Right ventricle myocardium inferior (tissue), 1 donor: ENCODE measurements at regions not wholly inside any gene's neighbourhood (a gene's known extent, or its start where the extent isn't known, plus 50 kb on each side); places are given as distances from the start of the nearest gene placed in this dataset.
A peak's percentile ranks its signal among the peaks of the same experiment; 100 is the strongest.

Experiments
- ATAC-seq: fragments of 200-7000 bp; cut with Tn5 transposase; one replicate; pipeline ENCODE4 v1.9.1; 2020; ENCODE audit warnings: mild to moderate bottlenecking, moderate library complexity
- DNase-seq: peaks from one replicate; pipeline ENCODE4 v3.0.0; 2021; ENCODE audit errors: missing footprints
- intact Hi-C: fragments of 100-400 bp; cut with DNase I; formaldehyde crosslinking; loops from one replicate; pipeline ENCODE4 v1.11.0; 2022
- donor health status: DM: no; HTN: yes; CAD: no; lungs with severe emphysema.

GRCh38 chr1:25049190-25049589 is 119.1 kb upstream of the RUNX3 start:
- intact Hi-C loops = no loop called here
- ATAC-seq = peak; percentile 33

DNA sequence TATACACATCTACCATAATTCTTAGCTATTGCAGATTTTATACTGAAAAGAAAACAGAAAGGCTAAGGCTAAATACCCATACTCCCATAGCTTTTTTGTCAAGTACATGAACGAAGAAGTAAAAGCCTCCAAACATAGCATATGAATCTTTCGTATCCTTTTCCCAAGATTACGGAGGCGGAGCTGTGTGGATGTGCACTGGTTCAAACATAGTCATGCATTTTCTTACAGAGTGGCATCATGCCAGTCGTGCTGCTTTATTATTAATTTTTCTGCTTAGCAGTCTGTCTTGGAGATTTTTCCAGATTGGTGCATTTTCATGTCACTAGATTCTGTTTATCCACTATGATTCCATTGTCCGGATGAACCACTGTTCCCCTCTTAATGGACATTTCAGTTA is 118.7 kb upstream of the RUNX3 start:
- DNase-seq (no peak), ATAC-seq (no peak)
- intact Hi-C loops = no loop called here

More at GRCh38 chr1:25049190-25049589, 119.1 kb upstream of the RUNX3 start:
- no peak for DNase-seq

DNA sequence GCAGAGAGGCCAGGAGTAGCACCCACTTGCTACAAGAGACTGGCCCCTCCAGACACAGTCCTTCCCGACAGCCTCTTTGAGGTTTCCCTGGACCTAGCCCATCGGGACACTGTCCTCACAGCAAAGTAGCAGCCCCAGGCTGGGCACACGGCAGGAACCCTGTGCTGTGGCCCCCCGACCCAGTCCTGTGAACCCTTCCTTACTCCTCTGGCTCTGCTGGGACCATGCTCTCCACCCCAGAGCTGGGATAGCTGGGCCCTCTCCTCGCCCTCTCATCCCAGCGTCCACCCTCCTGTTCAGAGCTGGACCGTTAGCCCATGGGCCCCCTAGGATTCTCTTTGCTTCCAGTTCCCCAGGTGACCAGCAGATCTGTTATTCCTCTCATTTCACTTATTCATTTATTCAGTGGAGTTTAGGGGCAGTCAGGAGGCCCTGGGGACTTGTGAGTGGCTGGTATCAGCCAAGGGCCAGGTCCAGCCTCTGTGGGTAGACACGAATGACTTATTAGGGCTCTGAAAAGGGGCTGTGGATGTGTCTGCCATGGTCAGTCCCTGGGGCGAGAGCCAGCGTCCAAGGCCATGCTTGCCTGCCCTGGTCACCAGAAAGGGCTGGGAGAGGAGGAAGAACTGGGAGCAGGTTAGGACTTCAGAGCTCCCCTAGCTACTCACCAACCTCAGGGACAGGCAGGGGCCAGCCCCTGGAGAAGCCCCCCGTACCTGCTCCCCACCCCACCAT is 117.6 kb upstream of the RUNX3 start:
- DNase-seq (no peak), ATAC-seq (no peak)
- intact Hi-C loops = no loop called here

DNA sequence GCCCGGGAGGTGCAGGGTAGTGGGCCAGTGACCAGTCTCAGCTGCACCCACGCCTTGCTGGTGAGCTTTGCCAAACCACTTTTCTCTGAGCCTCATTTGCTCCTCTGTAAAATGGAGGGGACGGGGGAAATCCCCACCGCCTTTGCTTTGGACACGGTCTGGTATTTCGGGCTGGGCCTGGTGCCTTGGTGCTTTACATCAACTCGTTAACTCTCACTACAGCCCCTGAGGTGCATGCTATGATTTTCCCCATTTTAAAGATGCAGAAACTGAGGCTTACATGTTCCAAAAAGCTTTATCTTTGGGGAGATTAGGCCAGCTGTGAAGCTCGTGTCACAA is 116.1 kb upstream of the RUNX3 start:
- DNase-seq (no peak), ATAC-seq (no peak)
- intact Hi-C loops = no loop called here

GRCh38 chr1:25045480-25046193 is 115.6 kb upstream of the RUNX3 start:
- ATAC-seq (no peak), DNase-seq (no peak)
- intact Hi-C loops = no loop called here

DNA sequence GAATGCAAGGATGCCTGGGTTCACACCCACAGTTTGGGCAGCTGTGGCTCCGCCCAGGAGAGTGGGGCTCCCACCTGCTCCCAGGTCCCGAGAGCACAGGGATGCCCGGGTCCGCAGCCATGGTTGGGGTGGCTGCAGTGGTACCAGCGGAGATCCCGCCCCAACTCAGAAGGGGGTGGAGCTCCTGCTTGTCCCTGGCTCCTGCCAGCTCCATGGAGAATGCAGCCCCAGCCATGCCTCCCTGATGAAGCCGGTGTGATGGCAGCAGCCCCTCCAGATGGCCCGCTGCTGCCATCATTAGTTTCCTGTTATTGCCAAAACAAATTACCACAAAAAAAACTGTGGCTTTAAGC is 113.1 kb upstream of the RUNX3 start:
- ATAC-seq = no peak
- intact Hi-C loops = no loop called here

DNA sequence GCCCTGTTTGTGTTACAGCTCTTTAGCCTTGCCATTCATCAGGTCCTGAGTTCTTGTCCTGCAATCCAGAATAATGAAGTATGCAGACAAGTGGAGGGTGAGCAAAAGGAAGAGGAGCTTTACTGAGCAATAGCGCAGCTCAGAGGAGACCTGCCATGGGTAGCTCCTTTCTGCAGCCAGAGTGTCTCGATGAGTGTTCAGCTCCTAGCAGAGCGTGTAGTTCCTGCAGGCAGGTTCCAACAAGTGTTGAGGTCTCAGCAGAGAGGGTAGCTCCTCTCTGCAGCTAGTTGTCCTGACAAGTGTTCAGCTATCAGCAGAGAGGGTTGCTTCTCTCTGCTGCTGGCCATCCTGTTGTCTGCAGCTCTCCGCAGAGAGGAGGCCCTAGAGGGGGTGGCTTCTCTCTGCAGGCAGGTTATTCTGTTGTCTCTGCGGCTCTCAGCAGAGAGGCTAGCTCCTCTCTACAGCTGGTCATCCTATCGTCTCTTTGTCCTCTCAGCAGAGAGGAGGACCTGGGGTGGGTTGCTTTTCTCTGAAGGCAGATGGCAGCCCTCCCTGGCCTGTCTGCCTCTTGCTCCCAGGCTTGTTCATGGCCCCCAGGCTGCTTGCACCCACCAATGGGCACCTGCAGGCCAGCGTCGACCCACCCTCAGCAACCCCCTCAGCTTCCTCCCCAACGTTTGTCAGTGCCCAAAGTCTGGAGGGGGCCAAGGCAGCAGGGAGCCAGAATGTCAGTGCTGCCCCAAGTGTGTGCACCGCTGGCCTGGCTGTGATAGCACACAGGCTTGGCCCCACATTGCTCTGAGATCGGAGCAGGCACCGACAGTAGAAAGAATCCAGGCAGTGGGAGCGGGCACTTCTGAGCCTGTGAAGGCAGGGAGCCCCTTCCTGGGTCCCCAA is 112.5 kb upstream of the RUNX3 start:
- no peak for ATAC-seq
- DNase-seq = no peak
- intact Hi-C loops = no loop called here

More for the DNA sequence above, 113.1 kb upstream of the RUNX3 start:
- no peak for DNase-seq

DNA sequence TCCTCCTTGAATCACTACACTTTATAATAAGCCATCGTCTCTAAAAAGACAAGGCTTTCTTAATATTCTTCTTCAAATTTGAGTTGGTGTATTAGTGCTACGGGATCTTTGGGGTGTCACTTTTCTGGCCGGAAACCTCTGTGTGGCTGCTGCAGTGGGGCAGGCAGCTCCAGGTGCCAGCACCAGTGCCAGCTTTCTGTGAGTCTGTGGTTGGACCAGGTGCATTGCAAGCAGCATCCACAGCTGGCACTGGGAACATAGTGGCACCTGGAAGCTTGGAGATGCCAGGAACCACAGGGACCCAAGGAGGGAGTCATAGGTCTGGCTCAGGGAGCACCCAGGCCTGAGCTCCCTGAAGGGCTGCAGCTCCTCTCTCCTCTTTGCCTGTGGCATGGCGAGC is 111.8 kb upstream of the RUNX3 start:
- no peak for ATAC-seq
- intact Hi-C loops = no loop called here
- no peak for DNase-seq

- ATAC-seq (no peak), DNase-seq (no peak)
- intact Hi-C loops = no loop called here
These were observed 110.1 kb upstream of the RUNX3 start for GRCh38 chr1:25040122-25040685.

- intact Hi-C loops = no loop called here
- DNase-seq (no peak), ATAC-seq (no peak)
These were observed 109.2 kb upstream of the RUNX3 start for GRCh38 chr1:25039229-25039628.

DNA sequence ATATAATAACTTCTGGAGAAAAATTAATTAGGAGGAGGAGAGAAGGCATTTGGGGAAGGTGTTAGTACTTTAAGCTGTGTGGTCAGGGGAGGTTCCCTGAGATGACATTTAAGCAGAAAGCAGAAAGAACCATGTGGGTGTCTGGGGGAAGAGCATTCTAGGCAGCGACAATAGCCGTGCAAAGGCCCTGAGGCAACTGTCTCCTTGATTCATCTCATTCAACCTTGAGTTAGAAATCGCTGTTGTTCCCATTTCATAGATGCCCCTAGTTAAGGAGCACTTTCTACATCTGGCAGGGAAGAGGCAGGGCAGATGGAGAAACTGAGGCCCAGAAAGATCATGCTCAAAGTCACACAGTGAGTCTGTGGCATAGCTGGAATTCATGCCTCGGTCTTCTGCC is 108.6 kb upstream of the RUNX3 start:
- intact Hi-C loops = no loop called here
- DNase-seq = no peak
- ATAC-seq = no peak

- DNase-seq (no peak), ATAC-seq (peak; percentile 33)
- intact Hi-C loops = no loop called here
These were observed 107.3 kb upstream of the RUNX3 start for GRCh38 chr1:25037174-25038074.

DNA sequence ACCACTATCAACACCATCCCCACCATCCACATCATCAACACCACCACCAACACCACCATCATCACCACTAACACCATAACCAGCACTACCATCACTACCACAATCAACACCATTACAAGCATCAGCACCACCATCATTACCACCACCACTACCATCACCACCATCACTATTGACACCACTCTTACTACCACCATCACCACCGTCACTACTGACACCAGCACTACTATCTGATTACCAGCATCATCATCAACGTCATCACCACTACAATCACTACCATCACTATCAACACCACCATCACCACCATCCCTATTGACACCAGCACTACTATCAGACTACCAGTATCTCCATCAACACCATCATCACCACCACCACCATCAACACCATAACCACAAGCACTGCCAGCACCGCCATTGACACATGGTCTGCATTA is 106.1 kb upstream of the RUNX3 start:
- intact Hi-C loops = no loop called here
- ATAC-seq (no peak), DNase-seq (no peak)

DNA sequence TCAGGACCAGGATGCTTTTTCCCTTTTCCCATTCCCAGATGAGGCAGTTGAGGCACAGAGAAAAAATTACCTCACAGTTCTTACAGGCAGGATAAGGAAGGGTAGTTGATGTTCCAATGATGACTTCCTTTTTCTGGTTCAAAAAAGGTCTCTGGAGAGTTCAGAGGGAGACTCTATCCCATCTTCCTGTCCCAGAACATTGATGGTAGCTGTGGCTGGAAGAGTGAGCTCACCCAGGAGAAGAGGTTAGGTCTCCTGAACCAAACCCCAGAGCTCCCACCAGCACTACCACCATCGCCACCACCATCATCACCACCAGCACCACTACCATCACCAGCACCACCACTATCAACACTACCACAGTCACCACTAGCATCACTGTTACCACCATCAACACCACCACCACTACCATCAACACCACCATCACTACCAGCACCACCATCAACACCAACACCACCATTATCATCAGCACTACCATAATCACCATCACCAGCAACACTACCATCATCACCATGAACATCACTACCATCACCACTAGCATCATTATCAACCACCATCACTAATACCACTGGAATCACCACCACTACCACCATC is 105.5 kb upstream of the RUNX3 start:
- intact Hi-C loops = no loop called here
- ATAC-seq (no peak), DNase-seq (no peak)

DNA sequence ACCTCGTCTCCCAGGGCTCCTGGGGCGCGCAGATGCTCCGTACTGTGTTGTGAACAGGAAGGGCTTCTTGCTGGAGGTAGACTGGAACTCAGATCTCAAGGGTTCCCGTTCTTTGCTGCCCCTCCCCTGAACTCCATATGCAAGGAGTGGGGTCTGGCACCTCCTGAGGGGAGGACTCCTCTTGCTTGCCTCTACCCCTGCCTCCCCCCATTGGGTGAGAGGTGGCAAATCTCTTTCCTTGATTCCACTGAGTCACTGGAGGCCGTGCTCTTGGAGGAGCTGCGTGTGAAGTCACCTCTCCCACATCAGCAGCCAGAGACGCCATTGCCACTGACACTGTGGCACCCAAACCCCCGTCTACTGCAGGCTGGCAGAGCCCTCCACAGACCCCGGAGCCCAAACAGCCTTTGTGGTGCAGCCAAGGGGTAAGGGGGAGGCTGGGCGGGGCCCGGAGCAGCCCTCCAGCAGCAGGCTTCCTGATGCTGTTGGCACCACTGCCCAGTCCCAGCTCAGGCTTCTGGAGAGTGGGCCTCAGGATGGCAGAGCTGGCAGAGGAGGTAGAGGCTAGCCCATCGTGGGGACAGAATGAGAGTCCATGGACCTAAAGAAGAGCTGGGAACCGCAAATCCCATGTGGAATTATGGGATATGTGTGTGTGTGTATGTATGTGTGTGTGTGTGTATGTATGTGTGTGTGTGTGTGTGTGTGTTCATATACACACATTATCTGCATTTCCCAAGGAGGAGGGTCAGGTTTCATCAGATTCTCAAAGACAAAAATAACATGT is 104.9 kb upstream of the RUNX3 start:
- no peak for ATAC-seq
- DNase-seq = no peak

GRCh38 chr1:25033828-25034705 is 104.0 kb upstream of the RUNX3 start:
- DNase-seq (peak; percentile 86), ATAC-seq (peak; percentile 49)
- intact Hi-C loops = no loop called here

More for the DNA sequence above, 104.9 kb upstream of the RUNX3 start:
- intact Hi-C loops = no loop called here
